ENCODE measurements at regions not wholly inside any gene's neighbourhood (a gene's known extent, or its start where the extent isn't known, plus 50 kb on each side); places are given as distances from the start of the nearest gene placed in this dataset.

DNA sequence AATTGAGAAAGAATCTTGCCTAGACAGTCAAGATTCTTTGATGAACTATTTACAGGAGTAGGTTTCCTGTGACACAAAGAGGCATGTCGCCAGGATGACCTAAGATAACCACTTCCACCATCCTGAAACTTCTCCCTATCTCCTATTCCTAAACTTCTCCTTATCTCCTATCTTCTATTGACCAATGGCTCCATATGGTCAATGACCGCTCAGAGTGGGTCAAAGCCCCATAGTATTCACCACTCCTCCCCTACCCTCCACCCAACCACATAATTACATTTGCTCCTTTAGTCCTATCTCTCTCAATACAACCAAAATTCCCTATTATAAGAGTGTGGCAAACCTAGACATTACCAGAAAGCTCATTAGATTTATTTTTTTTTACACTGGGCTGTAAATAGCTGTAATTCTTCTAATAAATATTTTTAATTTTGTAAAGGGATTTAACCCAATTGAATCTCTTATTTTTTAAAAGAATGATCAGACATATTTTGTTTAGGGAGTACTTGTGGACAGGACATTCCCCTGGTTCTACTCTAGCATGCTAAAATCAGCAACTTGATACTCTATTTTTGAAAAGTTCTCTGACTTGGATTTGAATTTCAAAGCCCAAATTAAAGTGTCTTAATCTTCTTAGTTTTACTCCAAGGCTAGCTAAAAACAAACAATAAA lies 416.0 kb upstream of the CCNH start:
- TF ChIP-seq SIN3A (IDR thresholded peaks at IDR 0.05; ENCODE audit: borderline replicate concordance, insufficient read depth, low read length) (no peak), FOXP2 (optimal IDR thresholded peaks at IDR 0.05; ENCODE audit: borderline replicate concordance, extremely low read depth, extremely low read length, insufficient read depth) (no peak), TAF1 (IDR thresholded peaks at IDR 0.05; ENCODE audit: borderline replicate concordance, insufficient read depth, low read length) (no peak), POLR2AphosphoS5 (IDR thresholded peaks at IDR 0.05; ENCODE audit: low read depth, low read length) (no peak)
- TF ChIP-seq, protein P1, sequence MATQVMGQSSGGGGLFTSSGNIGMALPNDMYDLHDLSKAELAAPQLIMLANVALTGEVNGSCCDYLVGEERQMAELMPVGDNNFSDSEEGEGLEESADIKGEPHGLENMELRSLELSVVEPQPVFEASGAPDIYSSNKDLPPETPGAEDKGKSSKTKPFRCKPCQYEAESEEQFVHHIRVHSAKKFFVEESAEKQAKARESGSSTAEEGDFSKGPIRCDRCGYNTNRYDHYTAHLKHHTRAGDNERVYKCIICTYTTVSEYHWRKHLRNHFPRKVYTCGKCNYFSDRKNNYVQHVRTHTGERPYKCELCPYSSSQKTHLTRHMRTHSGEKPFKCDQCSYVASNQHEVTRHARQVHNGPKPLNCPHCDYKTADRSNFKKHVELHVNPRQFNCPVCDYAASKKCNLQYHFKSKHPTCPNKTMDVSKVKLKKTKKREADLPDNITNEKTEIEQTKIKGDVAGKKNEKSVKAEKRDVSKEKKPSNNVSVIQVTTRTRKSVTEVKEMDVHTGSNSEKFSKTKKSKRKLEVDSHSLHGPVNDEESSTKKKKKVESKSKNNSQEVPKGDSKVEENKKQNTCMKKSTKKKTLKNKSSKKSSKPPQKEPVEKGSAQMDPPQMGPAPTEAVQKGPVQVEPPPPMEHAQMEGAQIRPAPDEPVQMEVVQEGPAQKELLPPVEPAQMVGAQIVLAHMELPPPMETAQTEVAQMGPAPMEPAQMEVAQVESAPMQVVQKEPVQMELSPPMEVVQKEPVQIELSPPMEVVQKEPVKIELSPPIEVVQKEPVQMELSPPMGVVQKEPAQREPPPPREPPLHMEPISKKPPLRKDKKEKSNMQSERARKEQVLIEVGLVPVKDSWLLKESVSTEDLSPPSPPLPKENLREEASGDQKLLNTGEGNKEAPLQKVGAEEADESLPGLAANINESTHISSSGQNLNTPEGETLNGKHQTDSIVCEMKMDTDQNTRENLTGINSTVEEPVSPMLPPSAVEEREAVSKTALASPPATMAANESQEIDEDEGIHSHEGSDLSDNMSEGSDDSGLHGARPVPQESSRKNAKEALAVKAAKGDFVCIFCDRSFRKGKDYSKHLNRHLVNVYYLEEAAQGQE (IDR thresholded peaks at IDR 0.05; ENCODE audit: insufficient read depth in 1 of 2, low read depth in 2 of 2, low read length in 2 of 2), result no peak

DNA sequence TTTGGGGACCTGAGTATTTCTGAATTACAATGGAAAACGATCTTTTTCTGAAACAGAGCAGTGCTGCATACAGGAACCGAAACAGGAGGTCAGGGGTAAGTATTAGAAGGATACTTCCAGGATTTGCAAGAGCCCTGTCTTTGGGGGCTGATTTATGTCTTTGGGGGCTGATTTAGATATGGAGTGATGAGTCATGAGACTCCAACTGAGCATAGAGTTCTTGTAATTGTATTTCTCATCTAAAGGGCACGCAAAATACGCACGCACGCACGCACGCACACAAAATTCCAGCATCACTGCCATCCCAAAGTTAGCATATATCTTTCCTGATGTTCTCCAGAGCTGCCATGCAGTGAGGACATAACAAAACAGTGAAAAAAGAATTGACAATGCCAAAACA lies 414.8 kb upstream of the CCNH start:
- no peak for TF ChIP-seq POLR2AphosphoS5 (IDR thresholded peaks at IDR 0.05; ENCODE audit: low read depth, low read length)

DNA sequence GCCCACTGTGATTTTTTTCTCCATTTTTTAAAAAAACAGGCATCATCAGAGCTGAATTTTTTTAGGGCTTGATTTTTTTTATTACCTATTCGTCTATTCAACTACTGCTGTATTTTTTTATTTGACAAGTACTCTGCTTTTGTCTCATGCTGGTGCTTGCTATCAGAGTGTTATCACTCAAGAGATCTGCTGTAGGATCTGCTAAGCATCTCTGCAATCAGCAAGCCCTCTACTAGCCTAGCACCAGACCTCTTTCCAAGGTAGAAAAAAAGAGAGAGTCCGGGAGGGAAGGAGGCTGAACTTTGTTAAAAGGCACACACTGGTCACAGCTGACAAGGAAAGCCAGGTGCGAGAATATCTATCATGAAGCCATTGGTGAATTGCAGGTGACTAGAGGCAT lies 413.8 kb upstream of the CCNH start:
- no peak for TF ChIP-seq TAF1 (IDR thresholded peaks at IDR 0.05; ENCODE audit: borderline replicate concordance, insufficient read depth, low read length)

DNA sequence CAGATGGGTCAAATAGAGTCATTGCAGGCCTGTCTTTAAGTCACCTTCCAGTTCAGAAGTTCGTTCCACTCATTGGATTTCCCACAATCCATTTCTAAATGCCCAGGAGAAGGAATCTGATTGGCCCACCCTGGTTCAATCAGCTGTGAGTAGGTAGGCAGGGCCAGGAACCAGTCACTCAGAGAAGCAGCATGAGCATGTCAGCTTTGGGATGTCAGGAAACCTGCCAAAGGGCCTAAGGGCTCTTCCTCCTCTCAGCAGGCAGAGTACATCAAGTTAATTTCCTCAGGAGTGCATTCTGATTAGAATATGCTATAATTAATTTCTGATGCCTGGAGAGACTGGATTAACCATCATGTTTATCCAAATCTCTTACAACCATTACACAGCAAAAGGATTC lies 412.9 kb upstream of the CCNH start:
- TF ChIP-seq SIN3A (IDR thresholded peaks at IDR 0.05; ENCODE audit: borderline replicate concordance, insufficient read depth, low read length) (0 out of 2 replicates have a peak, but pooled peaks have one; percentile 12), FOXP2 (optimal IDR thresholded peaks at IDR 0.05; ENCODE audit: borderline replicate concordance, extremely low read depth, extremely low read length, insufficient read depth) (no peak), POLR2AphosphoS5 (IDR thresholded peaks at IDR 0.05; ENCODE audit: low read depth, low read length) (peak; percentile 33; the same call in 1 of the 2 replicates)

DNA sequence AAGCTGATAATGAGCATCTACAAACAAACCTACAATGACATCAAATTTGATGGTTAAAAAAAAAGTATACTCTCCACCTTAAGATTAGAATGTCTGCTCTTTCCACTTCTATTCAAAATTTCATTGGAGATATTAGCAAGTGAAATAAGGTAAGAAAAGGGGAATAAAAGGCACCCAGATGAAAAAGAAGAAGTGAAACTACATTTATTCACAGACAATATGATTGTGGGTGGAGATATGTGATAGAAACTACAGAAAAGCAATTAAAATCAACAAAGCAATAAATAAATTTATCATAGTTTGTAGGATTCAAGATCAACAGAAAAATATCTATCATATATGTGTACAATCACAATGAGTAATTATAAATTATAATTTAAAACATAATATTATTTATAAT lies 395.1 kb upstream of the CCNH start:
- no peak for TF ChIP-seq POLR2AphosphoS5 (IDR thresholded peaks at IDR 0.05; ENCODE audit: low read depth, low read length)
- TF ChIP-seq FOXP2 (optimal IDR thresholded peaks at IDR 0.05; ENCODE audit: borderline replicate concordance, extremely low read depth, extremely low read length, insufficient read depth), result no peak
- TF ChIP-seq SIN3A (IDR thresholded peaks at IDR 0.05; ENCODE audit: borderline replicate concordance, insufficient read depth, low read length), result no peak
- no peak for TF ChIP-seq TAF1 (IDR thresholded peaks at IDR 0.05; ENCODE audit: borderline replicate concordance, insufficient read depth, low read length)
- TF ChIP-seq, protein P1 (IDR thresholded peaks at IDR 0.05; ENCODE audit: insufficient read depth in 1 of 2, low read depth in 2 of 2, low read length in 2 of 2), result no peak

DNA sequence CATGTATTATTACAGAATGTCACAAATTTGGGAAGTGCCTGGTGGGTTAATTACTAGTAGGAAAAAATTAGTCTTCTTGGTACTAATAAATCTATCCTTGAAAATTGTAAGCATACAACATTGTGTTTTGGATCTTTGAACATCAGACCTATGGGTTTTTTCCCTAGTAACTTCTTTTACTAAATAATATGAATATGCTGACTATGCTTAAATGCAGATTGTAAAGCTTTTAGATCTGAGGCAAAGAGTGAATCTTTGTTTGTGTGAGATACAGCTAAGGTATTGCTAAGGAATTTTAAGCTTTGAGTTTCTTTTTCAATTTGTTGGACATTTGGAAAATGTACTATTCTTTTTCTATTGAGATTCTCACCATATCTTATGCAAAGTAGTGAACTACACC lies 390.6 kb upstream of the CCNH start:
- TF ChIP-seq, protein P1 (IDR thresholded peaks at IDR 0.05; ENCODE audit: insufficient read depth in 1 of 2, low read depth in 2 of 2, low read length in 2 of 2), result no peak
- TF ChIP-seq TAF1 (IDR thresholded peaks at IDR 0.05; ENCODE audit: borderline replicate concordance, insufficient read depth, low read length) (no peak), SIN3A (IDR thresholded peaks at IDR 0.05; ENCODE audit: borderline replicate concordance, insufficient read depth, low read length) (no peak), FOXP2 (optimal IDR thresholded peaks at IDR 0.05; ENCODE audit: borderline replicate concordance, extremely low read depth, extremely low read length, insufficient read depth) (no peak), POLR2AphosphoS5 (IDR thresholded peaks at IDR 0.05; ENCODE audit: low read depth, low read length) (no peak)

DNA sequence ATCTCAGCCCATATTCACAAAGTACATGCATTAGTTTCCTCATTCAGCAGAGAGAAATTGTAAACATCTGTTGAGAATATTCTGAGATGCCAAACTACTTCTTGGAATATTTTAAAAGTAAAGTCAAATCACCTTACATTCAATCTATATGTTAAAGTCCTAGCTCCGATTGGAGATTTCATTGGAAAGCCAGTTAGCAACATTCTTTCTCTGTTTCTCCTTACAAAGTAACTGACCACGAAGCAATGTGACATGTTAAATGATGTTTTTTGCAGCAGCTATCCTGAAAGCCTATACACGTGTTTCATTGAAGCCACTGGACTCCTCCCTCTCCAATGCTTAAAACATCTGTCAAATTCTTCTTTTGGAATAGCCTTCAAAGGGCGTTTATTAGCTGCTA lies 379.1 kb upstream of the CCNH start:
- TF ChIP-seq FOXP2 (optimal IDR thresholded peaks at IDR 0.05; ENCODE audit: borderline replicate concordance, extremely low read depth, extremely low read length, insufficient read depth), result no peak
- TF ChIP-seq SIN3A (IDR thresholded peaks at IDR 0.05; ENCODE audit: borderline replicate concordance, insufficient read depth, low read length), result no peak
- TF ChIP-seq POLR2AphosphoS5 (IDR thresholded peaks at IDR 0.05; ENCODE audit: low read depth, low read length), result no peak
- TF ChIP-seq, protein P1 (IDR thresholded peaks at IDR 0.05; ENCODE audit: insufficient read depth in 1 of 2, low read depth in 2 of 2, low read length in 2 of 2), result no peak
- no peak for TF ChIP-seq TAF1 (IDR thresholded peaks at IDR 0.05; ENCODE audit: borderline replicate concordance, insufficient read depth, low read length)
